GM12864 (cell line): ENCODE measurements at regions not wholly inside any gene's neighbourhood (a gene's known extent, or its start where the extent isn't known, plus 50 kb on each side); places are given as distances from the start of the nearest gene placed in this dataset.

Source experiments
- DNase-seq: peaks from one replicate; pipeline ENCODE4 v3.0.0-alpha.2; 2011; ENCODE audit warnings: low read depth
- H3K4me3 ChIP-seq: 2 replicates; pipeline ENCODE4 v1.5.1; 2011; ENCODE audit warnings: mild to moderate bottlenecking, low read depth, low read length, control low read depth
- CTCF ChIP-seq: IDR thresholded peaks from 2 replicates; pipeline ENCODE4 v1.5.1; 2011; ENCODE audit warnings: low read depth, mild to moderate bottlenecking, moderate library complexity, low read length, control low read depth, inconsistent platforms; ENCODE audit errors: missing control alignments

GRCh38 chr3:66778107-66778506 is 220.0 kb upstream of the KBTBD8 start:
- H3K4me3 ChIP-seq, result no peak overlapping the region
- DNase-seq, result no peak
- no peak for TF ChIP-seq CTCF

GRCh38 chr3:66778777-66779176 is 219.3 kb upstream of the KBTBD8 start:
- H3K4me3 ChIP-seq, result no peak overlapping the region
- DNase-seq, result no peak
- TF ChIP-seq CTCF, result no peak

- no peak for DNase-seq
- TF ChIP-seq CTCF, result no peak
- no peak overlapping the region for H3K4me3 ChIP-seq
These were observed 212.8 kb upstream of the KBTBD8 start for GRCh38 chr3:66785191-66785909.

- DNase-seq, result no peak
- no peak overlapping the region for H3K4me3 ChIP-seq
- TF ChIP-seq CTCF, result no peak
These were observed 208.4 kb upstream of the KBTBD8 start for GRCh38 chr3:66789580-66790237.

GRCh38 chr3:66792086-66792485 is 206.0 kb upstream of the KBTBD8 start:
- no peak for DNase-seq
- H3K4me3 ChIP-seq, result no peak overlapping the region
- no peak for TF ChIP-seq CTCF

GRCh38 chr3:66795365-66795764 is 202.7 kb upstream of the KBTBD8 start:
- no peak for TF ChIP-seq CTCF
- no peak overlapping the region for H3K4me3 ChIP-seq
- DNase-seq, result no peak

GRCh38 chr3:66796343-66796742 is 201.8 kb upstream of the KBTBD8 start:
- DNase-seq, result no peak
- TF ChIP-seq CTCF, result no peak

More at GRCh38 chr3:66796343-66796742, 201.8 kb upstream of the KBTBD8 start:
- no peak overlapping the region for H3K4me3 ChIP-seq
